PC-3 (cell line): ENCODE measurements at regions not wholly inside any gene's neighbourhood (a gene's known extent, or its start where the extent isn't known, plus 50 kb on each side); places are given as distances from the start of the nearest gene placed in this dataset.
A peak's percentile ranks its signal among the peaks of the same experiment; 100 is the strongest.

ENCODE experiments used
- ATAC-seq: fragments of 200-7000 bp; cut with Tn5 transposase; 2 replicates; pipeline ENCODE4 v1.9.1; 2020; ENCODE audit warnings: mild to moderate bottlenecking, moderate library complexity
- BruUV-seq: library from RNA; stranded (reverse); fragments of 400-500 nt; replicated peaks from 2 replicates; lab custom pipeline; 2021; lab: Mats Ljungman, UMichigan
- CTCF ChIA-PET: fragments of 300-600 bp; sonication (Branson Sonifier 250); formaldehyde crosslinking; loops from one replicate; lab custom pipeline; 2022; ENCODE audit warnings: antibody characterized with exemption; lab: Charles Lee
- POLR2A ChIA-PET: fragments of 300-600 bp; sonication (Branson Sonifier 250); formaldehyde crosslinking; loops from one replicate; lab custom pipeline; 2022; ENCODE audit warnings: antibody characterized with exemption; ENCODE audit not compliant: unreplicated experiment; lab: Charles Lee
- DNase-seq: peaks from one replicate; pipeline ENCODE4 v3.0.0-alpha.2; 2015
- H2AFZ ChIP-seq: fragments of 300-600 bp; sonication (generic); 2 replicates; pipeline ENCODE4 v1.6.0; 2016; ENCODE audit warnings: antibody characterized with exemption, low read length
- H3F3A ChIP-seq: fragments of 300-600 bp; sonication (generic); one replicate; pipeline ENCODE4 v1.6.0; 2017; ENCODE audit warnings: antibody characterized with exemption, low read length, control low read depth, mild to moderate bottlenecking; ENCODE audit not compliant: unreplicated experiment
- H3K27ac ChIP-seq: fragments of 300-600 bp; sonication (generic); 2 replicates; pipeline ENCODE4 v1.5.1; 2016; ENCODE audit warnings: mild to moderate bottlenecking, low read length
- H3K27me3 ChIP-seq: fragments of 300-600 bp; sonication (generic); 2 replicates; pipeline ENCODE4 v1.6.1; 2016; ENCODE audit warnings: low read length, mixed read lengths
- H3K36me3 ChIP-seq: fragments of 300-600 bp; sonication (generic); 2 replicates; pipeline ENCODE4 v1.6.1; 2016; ENCODE audit warnings: low read depth, mixed run types, low read length, mixed read lengths
- H3K4me1 ChIP-seq: fragments of 300-600 bp; sonication (generic); 2 replicates; pipeline ENCODE4 v1.5.1; 2016; ENCODE audit warnings: low read length; ENCODE audit not compliant: insufficient read depth
- H3K4me2 ChIP-seq: fragments of 300-600 bp; sonication (generic); 2 replicates; pipeline ENCODE4 v1.6.0; 2016; ENCODE audit warnings: low read length
- H3K4me3 ChIP-seq: fragments of 300-600 bp; sonication (generic); 2 replicates; pipeline ENCODE4 v1.5.1; 2016; ENCODE audit warnings: mild to moderate bottlenecking, low read length, mixed read lengths
- H3K79me2 ChIP-seq: fragments of 300-600 bp; sonication (generic); 2 replicates; pipeline ENCODE4 v1.6.1; 2017; ENCODE audit warnings: low read length, mixed read lengths
- H3K9ac ChIP-seq: fragments of 300-600 bp; sonication (generic); 2 replicates; pipeline ENCODE4 v1.6.0; 2016; ENCODE audit warnings: mild to moderate bottlenecking, low read length
- H3K9me2 ChIP-seq: fragments of 300-600 bp; sonication (generic); replicated peaks from 2 replicates; pipeline ENCODE4 v1.6.1; 2016; ENCODE audit warnings: mixed run types, low read length, mixed read lengths
- H3K9me3 ChIP-seq: fragments of 300-600 bp; sonication (generic); 2 replicates; pipeline ENCODE4 v1.6.1; 2016; ENCODE audit warnings: low read length, mixed read lengths
- H4K20me1 ChIP-seq: fragments of 300-600 bp; sonication (generic); 2 replicates; pipeline ENCODE4 v1.6.1; 2016; ENCODE audit warnings: low read length, mixed read lengths
- EZH2 ChIP-seq: fragments of 300-600 bp; sonication (generic); IDR thresholded peaks from one replicate; pipeline ENCODE4 v1.6.1; 2017; ENCODE audit warnings: antibody characterized with exemption, mild to moderate bottlenecking, low read length; ENCODE audit not compliant: unreplicated experiment
- EZH2phosphoT487 ChIP-seq: fragments of 300-600 bp; sonication (generic); IDR thresholded peaks from 2 replicates; pipeline ENCODE4 v1.6.1; 2018; ENCODE audit warnings: mild to moderate bottlenecking, antibody characterized with exemption, low read length, borderline replicate concordance
- intact Hi-C: fragments of 100-400 bp; cut with micrococcal nuclease; formaldehyde crosslinking; loops from 2 replicates; pipeline ENCODE4 v1.9.0; 2023
- TF ChIP-seq, protein P1 (sequence below): fragments of 300-600 bp; sonication (generic); conservative IDR thresholded peaks from 2 replicates; pipeline ENCODE4 v1.5.1; 2017; ENCODE audit warnings: antibody characterized with exemption, low read depth, mild to moderate bottlenecking, low read length

DNA sequence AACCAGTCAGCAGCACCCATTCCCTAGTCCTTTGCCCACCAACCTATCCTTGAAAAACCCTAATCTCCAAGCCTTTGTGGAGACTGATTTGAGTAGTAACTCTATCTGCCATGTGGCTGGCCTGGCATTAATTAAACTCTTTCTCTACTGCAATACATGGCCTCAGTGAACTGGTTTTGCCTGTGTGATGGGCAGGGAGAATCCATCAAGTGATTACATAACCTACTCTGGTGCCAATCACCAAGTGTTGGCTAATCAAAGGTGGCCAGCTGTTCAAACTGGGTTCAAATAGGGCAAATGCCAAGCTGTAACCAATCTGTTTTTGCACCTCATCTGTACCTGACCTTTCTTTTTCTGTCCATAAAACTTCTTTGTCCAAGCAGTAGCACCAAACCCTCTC lies 139.8 kb upstream of the XPO1 start:
- intact Hi-C loops, result loop anchor here (10.0 kb wide), 1 partner anchor 87 kb away; no protein-coding TSS in a partner anchor
- CTCF ChIA-PET, result no interaction called here

DNA sequence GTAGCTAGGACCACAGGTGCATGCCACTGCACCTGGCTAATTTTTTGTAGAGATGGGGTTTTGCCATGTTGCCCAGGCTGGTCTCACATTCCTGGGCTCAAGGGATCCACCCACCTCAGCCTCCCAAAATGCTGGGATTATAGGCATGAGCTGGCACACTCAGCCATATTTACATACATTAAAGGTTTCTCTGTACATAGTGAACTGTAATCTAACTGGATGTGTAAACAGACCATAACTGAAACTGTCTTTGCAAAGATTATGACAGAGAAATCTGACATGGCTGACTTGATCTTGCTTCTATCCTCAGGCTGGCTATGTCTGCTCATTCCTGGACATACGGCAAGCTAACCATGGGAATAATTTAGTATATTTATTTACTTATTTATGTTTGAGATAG lies 139.2 kb upstream of the XPO1 start:
- Histone ChIP-seq H3K4me1 (no peaks in the 10 kb centered on the region), H3K79me2 (no peaks in the 10 kb centered on the region), H3K4me3 (no peak overlapping the region), H3K27ac (no peak overlapping the region), H3K36me3 (peaks cover 3% of the 10 kb centered on the region; the same call in 1 of the 2 replicates), H2AFZ (no peak overlapping the region), H4K20me1 (no peaks in the 10 kb centered on the region), H3K9ac (no peak overlapping the region), H3F3A (no peaks in the 10 kb centered on the region), H3K27me3 (no peaks in the 10 kb centered on the region), H3K4me2 (no peak overlapping the region), H3K9me3 (peaks cover 18% of the 10 kb centered on the region), H3K9me2 (no peaks in the 10 kb centered on the region)
- POLR2A ChIA-PET, result no interaction called here
- no TSS peak for BruUV-seq
- ATAC-seq, result 0 out of 2 replicates have a peak, but pooled peaks have one; percentile 15
- DNase-seq, result no peak
- TF ChIP-seq, protein P1, sequence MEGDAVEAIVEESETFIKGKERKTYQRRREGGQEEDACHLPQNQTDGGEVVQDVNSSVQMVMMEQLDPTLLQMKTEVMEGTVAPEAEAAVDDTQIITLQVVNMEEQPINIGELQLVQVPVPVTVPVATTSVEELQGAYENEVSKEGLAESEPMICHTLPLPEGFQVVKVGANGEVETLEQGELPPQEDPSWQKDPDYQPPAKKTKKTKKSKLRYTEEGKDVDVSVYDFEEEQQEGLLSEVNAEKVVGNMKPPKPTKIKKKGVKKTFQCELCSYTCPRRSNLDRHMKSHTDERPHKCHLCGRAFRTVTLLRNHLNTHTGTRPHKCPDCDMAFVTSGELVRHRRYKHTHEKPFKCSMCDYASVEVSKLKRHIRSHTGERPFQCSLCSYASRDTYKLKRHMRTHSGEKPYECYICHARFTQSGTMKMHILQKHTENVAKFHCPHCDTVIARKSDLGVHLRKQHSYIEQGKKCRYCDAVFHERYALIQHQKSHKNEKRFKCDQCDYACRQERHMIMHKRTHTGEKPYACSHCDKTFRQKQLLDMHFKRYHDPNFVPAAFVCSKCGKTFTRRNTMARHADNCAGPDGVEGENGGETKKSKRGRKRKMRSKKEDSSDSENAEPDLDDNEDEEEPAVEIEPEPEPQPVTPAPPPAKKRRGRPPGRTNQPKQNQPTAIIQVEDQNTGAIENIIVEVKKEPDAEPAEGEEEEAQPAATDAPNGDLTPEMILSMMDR, result no peak
- TF ChIP-seq EZH2 (no peak), EZH2phosphoT487 (no peak)
- CTCF ChIA-PET, result no interaction called here
- intact Hi-C loops, result loop anchor here (10.0 kb wide), 1 partner anchor 87 kb away; no protein-coding TSS in a partner anchor

More for the DNA sequence above, 139.8 kb upstream of the XPO1 start:
- DNase-seq (no peak), ATAC-seq (no peak)
- POLR2A ChIA-PET, result no interaction called here
- Histone ChIP-seq H3K36me3 (peaks cover 3% of the 10 kb centered on the region; the same call in 1 of the 2 replicates), H3F3A (no peaks in the 10 kb centered on the region), H2AFZ (no peak overlapping the region), H3K4me1 (no peaks in the 10 kb centered on the region), H3K27me3 (no peaks in the 10 kb centered on the region), H4K20me1 (no peaks in the 10 kb centered on the region), H3K9me3 (peaks cover 18% of the 10 kb centered on the region), H3K9me2 (no peaks in the 10 kb centered on the region), H3K79me2 (no peaks in the 10 kb centered on the region), H3K4me3 (no peak overlapping the region), H3K27ac (no peak overlapping the region), H3K9ac (no peak overlapping the region), H3K4me2 (no peak overlapping the region)
- no TSS peak for BruUV-seq
- TF ChIP-seq EZH2phosphoT487, result no peak
- TF ChIP-seq EZH2, result no peak
- TF ChIP-seq, protein P1, result no peak

DNA sequence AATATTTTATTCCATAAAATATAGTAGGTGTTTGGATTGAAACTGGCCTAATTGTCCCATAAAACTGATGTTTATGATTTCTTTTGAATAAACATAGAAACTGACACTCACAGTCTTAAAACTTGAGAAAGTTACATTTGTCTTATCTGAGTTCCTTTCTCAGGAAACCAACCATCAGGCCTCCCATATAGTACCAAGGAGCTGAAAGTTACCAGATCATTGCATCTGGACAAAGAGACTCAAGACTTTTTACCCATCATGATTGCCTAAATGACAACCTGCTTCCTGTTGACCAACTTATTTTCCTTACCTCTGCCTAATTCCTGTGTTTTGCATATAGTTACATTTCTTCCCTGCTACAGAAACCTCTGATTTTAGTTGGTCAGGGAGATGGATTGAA lies 137.0 kb upstream of the XPO1 start:
- Histone ChIP-seq H3K27me3 (no peaks in the 10 kb centered on the region), H2AFZ (no peak overlapping the region), H3K27ac (no peak overlapping the region), H3K9ac (no peak overlapping the region), H3K4me2 (no peak overlapping the region), H3K79me2 (no peaks in the 10 kb centered on the region), H3F3A (no peaks in the 10 kb centered on the region), H3K4me3 (no peak overlapping the region), H3K9me2 (no peaks in the 10 kb centered on the region), H3K4me1 (peaks cover 18% of the 10 kb centered on the region), H3K36me3 (peaks cover 3% of the 10 kb centered on the region; the same call in 1 of the 2 replicates), H3K9me3 (peaks cover 18% of the 10 kb centered on the region), H4K20me1 (no peaks in the 10 kb centered on the region)
- no TSS peak for BruUV-seq
- DNase-seq (no peak), ATAC-seq (no peak)
- CTCF ChIA-PET, result no interaction called here
- intact Hi-C loops, result loop anchor here (10.0 kb wide), 1 partner anchor 90 kb away; no protein-coding TSS in a partner anchor
- POLR2A ChIA-PET, result no interaction called here
- TF ChIP-seq EZH2 (no peak), EZH2phosphoT487 (no peak)
- TF ChIP-seq, protein P1, result no peak
